Endothelial cell (in vitro differentiated cells): ENCODE measurements at regions not wholly inside any gene's neighbourhood (a gene's known extent, or its start where the extent isn't known, plus 50 kb on each side); places are given as distances from the start of the nearest gene placed in this dataset.

Experiments used
- DNase-seq: peaks from one replicate; pipeline ENCODE4 v3.0.0; 2021; ENCODE audit warnings: low spot score
- H3K27ac Mint-ChIP-seq: one replicate; pipeline ENCODE4 v1.8.0; 2021; ENCODE audit warnings: mixed read lengths, inconsistent platforms; ENCODE audit not compliant: unreplicated experiment
- H3K27me3 Mint-ChIP-seq: one replicate; pipeline ENCODE4 v1.8.0; 2021; ENCODE audit warnings: mild to moderate bottlenecking, moderate library complexity, mixed read lengths, inconsistent platforms; ENCODE audit not compliant: unreplicated experiment
- H3K36me3 Mint-ChIP-seq: one replicate; pipeline ENCODE4 v1.8.0; 2021; ENCODE audit warnings: mild to moderate bottlenecking, low read depth, mixed read lengths, inconsistent platforms; ENCODE audit not compliant: unreplicated experiment
- H3K4me1 Mint-ChIP-seq: one replicate; pipeline ENCODE4 v1.8.0; 2021; ENCODE audit warnings: mild to moderate bottlenecking, mixed read lengths, inconsistent platforms; ENCODE audit not compliant: unreplicated experiment
- H3K4me3 Mint-ChIP-seq: one replicate; pipeline ENCODE4 v1.8.0; 2021; ENCODE audit warnings: mild to moderate bottlenecking, mixed read lengths, inconsistent platforms; ENCODE audit not compliant: unreplicated experiment
- H3K9me3 Mint-ChIP-seq: one replicate; pipeline ENCODE4 v1.8.0; 2021; ENCODE audit warnings: mixed read lengths, inconsistent platforms; ENCODE audit not compliant: unreplicated experiment
- TF ChIP-seq, protein P1 (sequence below): fragments of 200-600 bp; sonication (generic); IDR thresholded peaks from one replicate; pipeline ENCODE4 v1.5.0; 2021; ENCODE audit warnings: antibody characterized with exemption; ENCODE audit not compliant: unreplicated experiment

DNA sequence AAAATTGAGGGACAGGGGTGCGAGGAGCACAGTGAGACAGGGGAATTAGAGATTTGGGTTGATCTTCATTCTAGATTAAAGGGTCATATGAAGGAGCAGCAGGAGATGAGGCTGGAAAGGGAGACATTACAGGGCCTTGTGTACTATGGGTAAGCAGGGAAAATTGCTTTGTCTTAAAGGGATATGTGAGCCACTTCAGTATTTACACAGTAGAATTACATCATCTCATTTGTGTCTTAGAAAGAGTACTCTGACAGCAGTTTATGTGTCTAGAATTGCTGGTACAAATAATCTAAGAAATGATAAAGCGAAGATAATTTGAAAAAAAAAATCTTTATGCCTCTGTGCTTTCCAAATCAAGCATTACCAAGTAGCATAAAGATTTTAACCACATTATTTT is 287.0 kb upstream of the ARRDC3 start:
- Mint-ChIP-seq H3K9me3 (no peaks in the 10 kb centered on the region), H3K4me1 (peaks cover 2% of the 10 kb centered on the region), H3K36me3 (no peaks in the 10 kb centered on the region), H3K27me3 (peaks cover 1% of the 10 kb centered on the region), H3K4me3 (no peak overlapping the region), H3K27ac (no peak overlapping the region)
- no peak for DNase-seq
- TF ChIP-seq, protein P1, sequence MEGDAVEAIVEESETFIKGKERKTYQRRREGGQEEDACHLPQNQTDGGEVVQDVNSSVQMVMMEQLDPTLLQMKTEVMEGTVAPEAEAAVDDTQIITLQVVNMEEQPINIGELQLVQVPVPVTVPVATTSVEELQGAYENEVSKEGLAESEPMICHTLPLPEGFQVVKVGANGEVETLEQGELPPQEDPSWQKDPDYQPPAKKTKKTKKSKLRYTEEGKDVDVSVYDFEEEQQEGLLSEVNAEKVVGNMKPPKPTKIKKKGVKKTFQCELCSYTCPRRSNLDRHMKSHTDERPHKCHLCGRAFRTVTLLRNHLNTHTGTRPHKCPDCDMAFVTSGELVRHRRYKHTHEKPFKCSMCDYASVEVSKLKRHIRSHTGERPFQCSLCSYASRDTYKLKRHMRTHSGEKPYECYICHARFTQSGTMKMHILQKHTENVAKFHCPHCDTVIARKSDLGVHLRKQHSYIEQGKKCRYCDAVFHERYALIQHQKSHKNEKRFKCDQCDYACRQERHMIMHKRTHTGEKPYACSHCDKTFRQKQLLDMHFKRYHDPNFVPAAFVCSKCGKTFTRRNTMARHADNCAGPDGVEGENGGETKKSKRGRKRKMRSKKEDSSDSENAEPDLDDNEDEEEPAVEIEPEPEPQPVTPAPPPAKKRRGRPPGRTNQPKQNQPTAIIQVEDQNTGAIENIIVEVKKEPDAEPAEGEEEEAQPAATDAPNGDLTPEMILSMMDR, result no peak

DNA sequence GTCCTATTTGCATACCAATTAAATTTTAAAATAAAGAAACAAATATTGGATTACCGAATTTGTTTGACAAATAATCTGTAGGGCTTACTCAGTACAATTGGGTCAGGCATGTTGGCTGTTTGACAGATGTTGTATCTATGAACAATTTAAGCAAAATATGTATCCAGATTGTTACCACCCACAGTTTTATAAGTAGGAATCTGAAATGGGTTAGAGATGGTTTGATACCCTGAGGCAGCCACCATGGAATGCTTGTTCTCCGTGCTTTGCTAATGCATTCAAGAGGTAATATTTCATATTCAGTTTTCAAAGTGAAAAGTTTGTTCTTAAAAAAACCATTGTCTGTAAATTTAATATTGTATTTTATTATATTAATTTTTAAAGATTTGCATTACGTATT is 285.1 kb upstream of the ARRDC3 start:
- peaks cover 2% of the 10 kb centered on the region for H3K4me1 Mint-ChIP-seq
- TF ChIP-seq, protein P1, result no peak
- DNase-seq, result no peak
- no peak overlapping the region for H3K27ac Mint-ChIP-seq
- H3K36me3 Mint-ChIP-seq, result no peaks in the 10 kb centered on the region
- H3K9me3 Mint-ChIP-seq, result no peaks in the 10 kb centered on the region
- peaks cover 1% of the 10 kb centered on the region for H3K27me3 Mint-ChIP-seq
- no peak overlapping the region for H3K4me3 Mint-ChIP-seq

DNA sequence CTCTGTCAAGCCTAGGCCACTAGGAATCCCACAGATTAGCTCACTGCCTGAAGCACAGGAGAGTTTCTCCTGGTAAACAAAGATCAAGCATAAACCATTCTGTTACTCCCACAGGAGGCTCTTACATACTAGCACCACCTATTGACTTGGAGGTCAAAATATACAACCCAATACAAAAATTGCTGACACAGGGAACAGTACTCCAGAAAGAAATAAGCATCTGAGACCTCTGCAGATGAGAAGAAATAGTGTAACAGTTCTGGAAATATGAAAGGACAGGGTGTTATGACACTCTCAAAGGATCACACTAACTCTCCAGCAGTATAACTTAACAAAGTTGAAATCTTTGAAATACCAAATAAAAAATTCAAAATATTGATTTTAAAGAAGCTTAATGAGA is 269.6 kb upstream of the ARRDC3 start:
- H3K9me3 Mint-ChIP-seq, result peaks cover 3% of the 10 kb centered on the region
- H3K36me3 Mint-ChIP-seq, result peaks cover 4% of the 10 kb centered on the region
- no peak overlapping the region for H3K4me3 Mint-ChIP-seq
- H3K27me3 Mint-ChIP-seq, result no peaks in the 10 kb centered on the region
- TF ChIP-seq, protein P1, result no peak
- H3K27ac Mint-ChIP-seq, result no peak overlapping the region
- H3K4me1 Mint-ChIP-seq, result no peaks in the 10 kb centered on the region
- no peak for DNase-seq

DNA sequence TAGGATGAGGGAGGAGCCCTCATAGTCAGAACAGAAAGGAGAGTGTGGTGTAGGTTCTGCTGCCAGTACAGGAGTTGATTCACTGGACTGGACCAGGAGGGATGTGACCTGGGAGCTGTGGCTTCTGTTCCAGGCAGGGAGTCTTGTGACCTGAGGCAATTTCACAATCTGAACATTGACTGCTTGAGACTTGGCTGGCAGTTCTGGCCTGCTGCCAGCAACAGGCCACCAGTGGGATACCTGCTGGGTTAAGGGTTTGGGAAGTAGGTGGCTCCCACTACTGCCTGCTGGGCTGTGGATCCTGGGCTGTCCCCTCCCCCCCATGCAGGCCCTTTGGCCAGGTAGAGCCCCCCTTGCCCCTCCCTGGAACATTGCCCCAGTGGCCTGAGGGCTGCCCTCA is 268.6 kb upstream of the ARRDC3 start:
- Mint-ChIP-seq H3K27ac (no peak overlapping the region), H3K4me1 (no peaks in the 10 kb centered on the region), H3K27me3 (no peaks in the 10 kb centered on the region), H3K4me3 (no peak overlapping the region), H3K36me3 (peaks cover 4% of the 10 kb centered on the region), H3K9me3 (no peaks in the 10 kb centered on the region)
- TF ChIP-seq, protein P1, result no peak
- no peak for DNase-seq

DNA sequence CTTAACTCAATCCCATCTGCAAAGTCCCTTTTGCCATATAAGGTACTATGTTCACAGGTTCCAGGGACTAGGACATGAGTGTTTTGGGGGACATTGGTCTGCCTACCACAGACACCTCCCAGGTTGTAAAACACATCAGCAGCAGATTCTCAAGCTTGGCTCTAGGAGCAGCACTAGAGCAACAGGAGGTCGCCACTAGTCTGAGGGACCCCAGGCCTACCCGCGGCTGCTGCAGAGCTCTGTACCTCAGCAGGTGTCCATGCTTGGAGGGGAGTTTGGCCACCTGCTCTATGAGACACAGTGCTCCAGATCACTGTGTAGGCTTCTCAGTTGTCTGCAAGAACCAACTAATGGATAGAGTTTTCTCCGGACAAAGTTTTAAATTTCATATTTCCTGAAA is 262.2 kb upstream of the ARRDC3 start:
- TF ChIP-seq, protein P1, result no peak
- no peaks in the 10 kb centered on the region for H3K4me1 Mint-ChIP-seq
- H3K4me3 Mint-ChIP-seq, result no peak overlapping the region
- H3K36me3 Mint-ChIP-seq, result no peaks in the 10 kb centered on the region
- no peak overlapping the region for H3K27ac Mint-ChIP-seq
- no peak for DNase-seq
- H3K27me3 Mint-ChIP-seq, result no peaks in the 10 kb centered on the region
- H3K9me3 Mint-ChIP-seq, result no peaks in the 10 kb centered on the region
